ENCODE measurements at regions not wholly inside any gene's neighbourhood (a gene's known extent, or its start where the extent isn't known, plus 50 kb on each side); places are given as distances from the start of the nearest gene placed in this dataset.
"Not testable (repeated sequence)": the region's sequence is repeated elsewhere in the genome, so short reads cannot be mapped to it uniquely, and the experiment has no call there.

DNA sequence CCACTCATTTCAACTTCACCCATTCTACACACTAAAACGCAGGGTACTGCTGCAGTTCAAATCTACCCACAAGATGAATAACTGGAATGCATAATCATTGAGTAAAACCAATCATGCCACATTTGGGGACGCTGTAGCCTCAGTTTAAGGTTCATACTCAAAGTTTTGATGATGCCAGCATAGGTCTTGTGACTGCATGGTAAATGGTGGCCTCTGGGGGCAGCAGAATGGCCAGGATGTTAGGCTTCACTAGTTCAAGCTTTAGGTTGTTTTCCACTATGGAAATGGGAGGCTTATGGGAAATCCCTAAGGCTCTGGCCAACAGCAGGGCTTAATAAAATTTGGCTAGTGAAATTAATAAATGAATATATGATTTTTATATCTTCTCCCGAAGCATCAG lies 104.3 kb upstream of the TSC22D2 start:
- intact Hi-C loops (cut with micrococcal nuclease) = loop anchor here (5.0 kb wide), 1 partner anchor 194 kb away; no protein-coding TSS in a partner anchor

DNA sequence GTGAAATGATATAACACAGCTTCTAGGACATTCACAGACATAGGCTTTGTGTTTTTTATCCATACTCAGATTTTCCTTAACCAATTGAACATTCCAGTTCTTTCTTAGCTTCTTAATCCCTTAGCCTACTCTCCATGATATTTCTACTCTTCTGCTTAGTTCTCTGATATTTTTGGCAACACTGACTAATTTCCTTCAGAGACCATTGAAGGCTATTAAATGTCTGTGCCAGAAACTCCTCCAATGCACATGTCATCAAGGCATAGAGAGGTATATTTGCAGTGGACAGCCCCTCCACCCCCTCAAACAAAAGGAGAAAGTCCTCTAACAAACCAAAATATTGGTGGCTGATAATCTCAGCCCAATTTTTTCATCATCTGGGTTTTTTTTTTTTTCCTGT lies 105.9 kb upstream of the TSC22D2 start:
- intact Hi-C loops (cut with micrococcal nuclease) = loop anchor here (5.0 kb wide), 1 partner anchor 195 kb away; no protein-coding TSS in a partner anchor

DNA sequence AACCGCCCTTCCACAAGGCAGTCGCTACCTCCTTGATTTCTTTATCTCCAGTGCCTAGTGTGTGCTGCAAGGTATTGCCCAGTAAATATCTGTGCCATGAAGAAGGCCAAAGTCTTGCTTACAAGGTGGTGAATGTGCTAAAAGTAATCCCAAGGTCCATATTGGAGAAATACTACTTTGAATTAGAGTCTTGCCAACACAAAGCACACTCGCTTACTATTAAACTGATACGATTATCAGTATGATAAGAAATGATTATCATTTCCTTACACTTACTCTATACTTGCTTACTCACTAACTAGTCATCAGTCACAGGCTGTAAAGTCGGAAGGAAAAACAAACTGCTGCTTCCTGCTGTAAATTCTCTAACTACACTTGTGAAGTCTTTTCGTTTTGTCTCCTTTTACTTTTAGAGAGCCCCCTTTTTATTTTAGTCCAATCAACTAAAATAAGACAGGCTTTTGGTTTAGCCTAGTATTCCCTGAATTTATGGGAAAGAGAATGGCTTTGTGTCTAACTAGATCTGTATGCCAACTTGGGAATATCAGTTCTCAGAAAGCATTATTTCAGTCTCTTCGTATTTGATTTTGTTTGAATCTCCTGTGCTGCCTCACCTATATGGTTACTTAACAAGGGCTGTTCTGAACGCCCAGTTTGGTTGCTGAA lies 107.1 kb upstream of the TSC22D2 start:
- intact Hi-C loops (cut with micrococcal nuclease) = loop anchor here (5.0 kb wide), 1 partner anchor 196 kb away; no protein-coding TSS in a partner anchor

DNA sequence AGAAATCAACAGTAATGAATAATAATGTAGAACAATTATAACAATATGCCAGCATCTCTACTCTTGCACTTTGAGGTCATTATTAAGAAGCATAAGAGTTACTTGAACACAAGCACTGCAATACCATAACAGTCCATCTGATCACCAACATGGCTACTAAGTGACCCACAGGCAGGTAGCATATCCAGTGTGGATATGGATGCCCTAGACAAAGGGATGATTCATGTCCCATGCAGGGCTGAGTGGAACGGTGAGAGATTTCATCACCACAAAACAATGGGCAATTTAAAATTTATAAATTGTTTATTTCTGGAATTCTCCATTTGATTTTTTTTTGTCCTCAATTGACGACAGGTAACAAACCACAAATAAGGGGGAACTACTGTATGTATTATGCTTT lies 107.7 kb upstream of the TSC22D2 start:
- intact Hi-C loops (cut with micrococcal nuclease) = loop anchor here (5.0 kb wide), 1 partner anchor 197 kb away; no protein-coding TSS in a partner anchor

DNA sequence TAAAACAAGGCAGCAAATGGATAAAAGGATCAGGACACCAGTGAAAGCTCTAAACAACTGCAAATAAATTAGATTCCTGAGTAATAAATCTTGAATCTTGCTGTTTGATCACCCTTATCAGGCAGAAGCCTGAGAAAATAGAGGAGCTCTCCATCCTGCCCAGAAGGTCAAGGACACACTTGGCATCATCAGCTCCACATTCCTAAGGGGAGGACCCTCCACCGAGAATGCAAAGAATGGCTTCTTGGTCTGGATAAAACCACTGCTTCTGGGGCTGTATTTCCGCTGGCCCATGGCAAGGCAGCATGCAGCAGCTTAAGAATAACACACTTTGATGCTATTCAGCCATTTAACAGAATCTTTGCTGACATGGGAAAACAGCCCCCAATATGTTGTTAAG lies 108.9 kb upstream of the TSC22D2 start:
- intact Hi-C loops (cut with micrococcal nuclease) = no loop called here

DNA sequence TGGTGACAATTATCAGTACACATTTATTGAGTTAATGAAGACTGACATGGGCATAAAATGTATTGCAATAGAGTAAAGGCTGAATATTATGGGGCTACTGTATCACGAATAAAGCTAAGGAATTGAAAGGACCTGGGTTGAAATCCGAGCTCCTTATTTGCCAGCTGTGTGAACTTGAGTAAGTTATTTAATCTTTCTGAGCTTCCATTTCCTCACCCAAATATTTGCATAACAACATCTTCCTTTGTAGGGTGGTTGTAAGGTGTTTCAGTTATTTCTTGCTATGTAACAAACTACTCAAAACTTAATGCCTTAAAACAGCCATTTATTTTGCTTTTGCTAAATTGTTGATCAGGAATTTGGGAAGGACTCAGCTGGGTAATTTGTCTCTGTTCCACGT lies 111.1 kb upstream of the TSC22D2 start:
- intact Hi-C loops (cut with micrococcal nuclease) = no loop called here

DNA sequence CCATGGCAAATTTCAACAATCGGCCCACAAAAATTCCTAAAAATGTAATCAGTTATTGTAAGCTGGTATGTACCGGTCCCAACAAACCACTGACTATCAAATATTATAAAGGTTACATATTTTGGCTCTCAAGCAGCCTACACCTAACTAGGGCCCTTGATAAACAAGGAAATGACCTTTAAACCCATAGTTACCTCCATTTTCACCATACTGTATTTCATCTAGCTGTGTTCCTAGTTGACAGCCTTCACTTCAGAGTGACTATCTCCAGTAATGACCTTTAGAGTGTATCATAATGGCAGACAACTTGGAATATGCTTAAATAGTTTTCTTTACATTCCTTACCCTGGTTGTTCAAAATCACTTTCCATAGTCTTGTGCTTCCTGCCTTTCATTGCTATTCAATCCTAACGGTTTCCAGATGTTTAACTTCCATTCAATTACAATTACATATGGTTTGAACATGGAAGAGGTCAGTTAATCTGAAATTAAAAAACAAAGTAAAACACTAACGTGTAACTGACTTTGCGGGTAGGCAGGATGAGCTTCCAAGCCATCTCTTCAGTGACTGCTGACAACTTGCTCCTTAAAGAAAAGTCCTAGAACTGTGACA lies 111.9 kb upstream of the TSC22D2 start:
- intact Hi-C loops (cut with micrococcal nuclease) = no loop called here

DNA sequence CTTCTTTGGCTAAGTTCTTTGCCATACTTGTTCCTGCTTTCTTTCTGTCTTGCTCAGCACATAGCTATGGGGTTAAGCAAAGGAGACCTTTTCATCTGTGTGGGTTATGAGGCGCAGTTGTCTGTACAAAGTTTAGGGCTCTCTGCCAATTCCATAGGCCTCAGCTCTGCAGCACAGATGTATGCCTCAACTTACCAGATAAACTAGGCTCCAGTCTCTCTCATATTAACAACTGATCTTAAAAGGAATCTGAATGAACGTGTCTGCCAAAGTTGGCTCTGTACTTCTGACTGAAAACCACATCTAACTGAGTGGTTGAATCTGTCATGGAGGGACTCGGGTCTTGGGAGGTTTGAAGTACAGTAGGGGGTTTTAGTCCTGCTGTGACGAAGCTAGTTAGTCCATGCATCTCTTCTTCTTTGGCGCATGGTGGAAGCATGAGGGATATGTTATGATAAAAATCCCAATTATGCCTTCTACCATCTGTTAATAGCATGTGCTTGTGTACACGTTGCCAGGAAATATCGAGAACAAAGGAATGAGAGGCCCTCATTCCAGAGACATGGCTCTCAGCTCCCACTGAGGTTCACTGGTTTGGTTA lies 114.6 kb upstream of the TSC22D2 start:
- intact Hi-C loops (cut with micrococcal nuclease) = no loop called here

DNA sequence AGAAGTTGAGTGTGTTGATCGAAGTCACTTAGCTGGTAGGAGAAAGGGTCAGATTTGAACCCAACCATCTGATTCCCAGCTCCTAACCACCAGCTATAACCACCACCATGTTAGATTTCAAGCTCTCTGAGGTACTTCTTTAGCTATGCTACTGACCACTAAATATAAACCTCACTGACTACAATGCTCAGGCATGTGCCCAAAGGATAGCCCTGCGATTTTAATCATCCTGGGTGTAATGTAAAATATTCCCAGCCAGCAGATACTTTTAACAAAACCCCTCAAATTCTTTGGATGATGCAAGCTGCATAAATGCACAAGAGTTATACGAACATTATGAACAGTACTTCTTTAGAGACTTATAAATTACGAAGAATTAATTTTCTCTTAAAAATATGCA lies 115.2 kb upstream of the TSC22D2 start:
- intact Hi-C loops (cut with micrococcal nuclease) = no loop called here

DNA sequence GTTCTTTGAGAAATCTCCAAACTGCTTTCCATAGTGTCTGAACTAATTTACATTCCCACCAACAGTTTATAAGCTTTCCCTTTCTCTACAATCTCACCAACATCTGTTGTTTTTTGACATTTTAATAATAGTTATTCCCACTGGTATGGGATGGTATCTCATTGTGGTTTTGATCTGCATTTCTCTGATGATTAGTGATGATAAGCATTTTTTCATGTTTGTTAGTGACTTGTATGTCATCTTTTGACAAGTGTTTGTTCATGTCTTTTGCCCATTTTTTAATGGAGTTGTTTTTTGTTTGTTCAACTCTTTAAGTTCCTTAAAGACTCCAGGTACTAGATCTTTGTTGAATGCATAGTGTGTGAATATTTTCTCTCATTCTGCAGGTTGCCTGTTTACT lies 116.6 kb upstream of the TSC22D2 start:
- intact Hi-C loops (cut with micrococcal nuclease) = no loop called here

DNA sequence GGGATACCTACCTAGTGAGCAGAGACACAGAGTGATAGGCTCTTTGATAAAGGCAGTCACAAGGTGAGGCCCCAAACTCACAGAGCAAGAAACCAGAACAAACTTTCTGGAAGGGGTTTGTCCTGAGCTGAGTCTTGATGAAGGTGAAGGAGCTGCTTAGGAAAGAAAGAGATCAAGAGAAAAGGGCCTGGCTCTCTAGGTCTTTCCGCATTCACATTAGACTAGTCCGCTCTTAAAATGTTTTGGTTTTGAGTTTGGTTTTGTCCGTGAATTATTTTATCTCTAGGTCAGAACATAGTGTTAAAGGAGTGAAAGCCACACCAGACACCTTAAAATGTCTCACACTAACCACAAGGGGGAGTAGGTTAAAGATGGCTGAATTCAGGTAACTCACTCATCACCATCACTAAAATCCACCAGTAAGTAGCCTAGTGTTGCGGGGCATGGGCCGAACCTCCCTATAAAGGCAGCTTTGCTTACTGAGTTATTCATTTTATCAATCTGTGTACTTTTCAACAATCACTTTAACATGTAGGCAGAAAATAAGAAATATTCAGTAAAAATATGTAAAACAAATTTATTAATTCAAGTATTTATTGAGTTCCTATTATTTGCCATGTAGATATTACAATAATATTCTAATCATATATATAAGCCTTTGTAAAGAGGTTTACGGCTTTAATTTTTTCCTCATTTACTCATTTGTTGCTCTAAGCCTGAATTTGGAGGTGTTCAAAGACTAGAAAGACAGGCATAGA lies 121.5 kb upstream of the TSC22D2 start:
- intact Hi-C loops (cut with micrococcal nuclease) = loop anchor here (1.0 to 5.0 kb wide), 2 partner anchors 126 to 209 kb away; no protein-coding TSS in a partner anchor

DNA sequence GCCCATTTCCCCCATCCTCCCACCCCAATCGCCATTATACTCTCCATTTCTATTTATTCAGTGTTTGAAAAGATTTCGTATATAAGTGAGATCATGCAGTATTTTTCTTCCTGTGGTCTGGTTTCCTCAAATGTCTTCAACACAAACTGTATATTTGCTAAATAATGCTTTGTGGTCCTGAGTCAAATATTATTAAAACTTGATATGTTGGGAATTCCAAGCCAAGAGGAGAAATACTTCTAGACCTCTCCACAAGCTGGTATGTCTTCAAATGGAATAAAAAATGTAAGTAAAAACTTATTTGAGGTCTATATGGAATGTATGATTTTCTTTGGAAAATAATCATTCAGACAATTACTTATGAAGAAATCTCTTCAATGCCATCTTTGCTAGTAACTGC lies 122.5 kb upstream of the TSC22D2 start:
- intact Hi-C loops (cut with micrococcal nuclease) = loop anchor here (5.0 kb wide), 1 partner anchor 127 kb away; no protein-coding TSS in a partner anchor

DNA sequence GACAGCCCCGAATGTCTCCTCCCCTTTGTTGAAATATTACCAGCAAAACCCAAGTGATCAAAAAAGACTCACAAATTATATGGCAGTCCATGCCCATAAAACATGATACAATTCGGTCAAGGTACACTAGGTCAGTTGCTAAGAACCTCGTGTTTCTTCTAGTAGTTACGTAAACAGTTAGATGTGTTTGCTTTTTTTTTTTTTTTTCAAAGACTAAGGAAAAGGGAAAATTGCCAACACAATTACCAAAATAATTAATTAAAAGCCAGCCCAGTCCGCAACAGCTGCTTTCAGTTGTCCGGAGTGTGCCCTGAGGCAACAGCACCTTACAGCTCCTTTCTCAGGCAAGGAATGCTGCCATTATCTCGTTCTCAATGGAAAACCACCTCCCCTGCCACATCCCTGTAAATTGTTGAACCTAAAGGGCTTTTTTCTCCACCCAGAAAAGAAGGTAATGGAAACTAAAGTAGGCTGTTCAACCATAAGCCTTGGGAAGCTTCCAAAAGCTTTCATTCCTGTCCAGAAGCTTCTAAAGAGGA lies 129.2 kb upstream of the TSC22D2 start:
- intact Hi-C loops (cut with micrococcal nuclease) = no loop called here

DNA sequence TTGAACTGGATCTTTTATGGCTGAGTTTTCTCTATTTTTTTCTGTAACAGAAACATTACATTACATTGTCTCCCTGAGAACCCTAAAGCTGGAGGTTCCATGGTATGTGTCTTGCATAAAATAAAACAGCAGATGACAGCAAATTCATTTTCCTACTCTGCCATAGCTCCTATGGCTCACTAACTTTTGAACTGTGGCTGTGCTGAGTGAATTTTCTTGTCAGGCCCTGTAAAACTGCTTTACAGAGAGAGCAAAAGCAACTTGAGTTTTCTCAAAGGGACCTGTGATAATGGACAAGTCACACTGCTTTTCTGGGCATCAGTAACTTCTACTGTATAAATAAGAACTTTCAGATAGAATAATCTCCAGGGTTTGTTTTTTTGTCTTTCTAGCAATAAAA lies 129.9 kb upstream of the TSC22D2 start:
- intact Hi-C loops (cut with micrococcal nuclease) = no loop called here

DNA sequence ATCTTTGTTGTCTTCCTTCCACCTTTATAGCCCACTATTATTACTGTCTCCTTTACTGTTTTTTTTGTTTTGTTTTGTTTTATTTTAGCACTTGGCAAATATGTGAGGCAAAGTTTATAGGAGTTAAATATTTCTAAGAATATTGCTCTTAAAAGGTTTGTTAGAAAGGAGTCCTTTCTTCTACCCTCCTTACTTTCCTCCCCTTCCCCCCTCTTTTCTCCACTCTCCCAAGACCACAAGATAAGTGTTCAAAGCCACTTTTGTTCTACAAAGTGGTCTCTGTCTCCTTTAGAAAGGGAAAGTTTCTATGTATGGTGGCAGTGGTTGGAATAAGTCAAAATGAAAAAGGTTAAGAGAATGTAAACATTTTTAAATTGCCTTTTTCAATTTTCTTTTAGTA lies 130.7 kb upstream of the TSC22D2 start:
- intact Hi-C loops (cut with micrococcal nuclease) = no loop called here

DNA sequence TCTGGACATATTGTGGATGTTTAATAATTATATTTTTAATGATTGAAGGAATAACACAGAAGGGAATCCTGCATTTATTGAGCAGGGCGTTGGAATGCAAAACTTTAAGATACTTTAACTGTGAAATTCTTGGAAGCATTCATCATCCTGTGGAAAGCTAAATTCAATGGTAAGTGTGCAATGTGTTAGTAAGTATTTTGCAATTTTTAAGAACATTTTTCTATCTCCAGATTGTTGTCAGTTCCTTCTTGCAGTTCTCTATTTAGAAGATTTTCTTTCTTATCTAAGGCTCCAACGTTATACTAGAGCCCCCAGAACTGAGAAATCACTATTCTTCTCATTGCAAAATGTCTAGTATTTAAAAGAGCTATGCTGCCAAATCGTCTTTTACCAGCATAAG lies 132.2 kb upstream of the TSC22D2 start:
- intact Hi-C loops (cut with micrococcal nuclease) = no loop called here

DNA sequence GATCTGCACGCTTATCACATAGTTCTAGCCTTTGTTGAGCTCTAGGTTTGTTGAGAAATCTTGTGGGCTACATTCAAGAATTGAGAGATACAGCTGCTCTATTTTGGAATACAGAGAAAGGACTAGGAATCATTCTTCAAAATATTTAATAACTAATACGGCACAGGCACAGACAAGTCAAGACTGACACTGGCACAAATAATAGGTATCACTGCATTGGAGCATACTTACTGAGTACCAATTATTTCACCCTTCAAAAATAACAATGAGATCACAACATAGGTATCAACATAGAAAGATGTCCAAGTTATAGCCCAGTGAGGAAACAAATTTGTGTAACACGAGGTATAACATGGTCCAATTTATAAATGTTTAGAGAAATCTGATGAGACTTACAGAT lies 133.7 kb upstream of the TSC22D2 start:
- intact Hi-C loops (cut with micrococcal nuclease) = no loop called here

DNA sequence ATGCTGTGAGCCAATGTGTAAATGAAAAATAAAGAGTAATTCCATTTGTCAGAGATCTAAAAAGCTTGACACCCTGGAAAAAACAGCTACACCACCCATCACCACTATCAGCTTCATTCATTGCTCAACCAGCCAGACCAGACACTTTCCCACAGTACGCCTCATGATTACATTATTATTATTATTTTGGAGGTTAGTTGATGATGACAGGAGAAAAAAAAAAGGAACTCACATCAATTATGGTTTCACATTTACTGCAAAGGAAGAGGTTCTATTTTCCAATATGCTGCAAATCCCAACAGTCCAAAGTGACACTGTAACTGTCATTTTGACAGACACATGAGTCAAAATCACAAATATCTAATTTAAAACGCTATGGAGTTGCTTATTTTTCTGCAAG lies 134.7 kb upstream of the TSC22D2 start:
- intact Hi-C loops (cut with micrococcal nuclease) = no loop called here

DNA sequence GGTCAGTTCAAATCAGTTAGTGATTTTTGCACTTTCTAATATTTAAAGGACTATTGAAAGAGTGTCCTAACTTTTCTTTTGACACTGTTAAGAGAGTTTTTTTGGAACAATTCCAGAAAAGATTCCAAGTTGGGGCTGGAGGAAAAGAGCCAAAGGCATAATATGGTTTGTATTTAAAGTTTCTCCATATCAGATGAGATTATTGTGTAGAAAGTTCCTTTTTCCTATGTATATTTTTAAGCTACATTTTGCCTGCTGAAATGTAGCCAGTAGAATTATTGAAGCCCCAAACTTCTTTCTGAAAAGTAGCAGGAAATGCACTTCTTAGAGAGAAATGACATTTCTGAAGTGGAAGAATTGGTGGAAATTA lies 136.5 kb upstream of the TSC22D2 start:
- intact Hi-C loops (cut with micrococcal nuclease) = no loop called here

DNA sequence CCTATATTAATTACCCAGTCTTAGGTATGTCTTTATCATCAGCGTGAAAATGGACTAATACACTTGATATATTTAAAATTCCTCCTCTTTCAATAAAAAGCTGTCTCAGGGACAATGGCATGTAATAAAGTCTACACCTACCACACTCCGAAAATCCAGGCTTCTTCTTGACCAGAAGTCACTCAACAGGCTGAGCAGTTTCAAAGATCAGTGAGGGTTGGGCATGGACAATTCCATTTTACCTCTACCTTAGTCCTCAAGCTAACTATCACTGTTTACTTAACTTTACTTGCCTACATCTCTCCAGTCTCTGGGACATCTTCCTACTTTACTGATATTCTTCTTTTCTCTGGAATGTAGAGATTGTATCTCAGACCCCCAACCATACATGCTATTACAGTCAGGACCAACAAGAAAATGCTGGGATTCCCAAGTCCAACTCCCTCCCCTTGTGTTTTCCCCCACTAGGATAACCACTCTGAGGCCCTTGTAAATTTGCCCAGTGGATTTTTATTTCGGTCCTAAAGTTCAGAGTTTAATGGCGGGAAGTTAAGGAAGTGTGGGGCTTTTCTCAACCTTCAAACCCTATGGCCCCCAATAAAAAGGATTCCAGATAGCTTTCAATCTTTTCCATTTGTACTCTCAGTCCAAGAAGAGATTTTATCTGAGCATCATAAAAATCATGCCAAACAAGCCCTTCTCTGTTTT lies 137.1 kb upstream of the TSC22D2 start:
- intact Hi-C loops (cut with micrococcal nuclease) = no loop called here

DNA sequence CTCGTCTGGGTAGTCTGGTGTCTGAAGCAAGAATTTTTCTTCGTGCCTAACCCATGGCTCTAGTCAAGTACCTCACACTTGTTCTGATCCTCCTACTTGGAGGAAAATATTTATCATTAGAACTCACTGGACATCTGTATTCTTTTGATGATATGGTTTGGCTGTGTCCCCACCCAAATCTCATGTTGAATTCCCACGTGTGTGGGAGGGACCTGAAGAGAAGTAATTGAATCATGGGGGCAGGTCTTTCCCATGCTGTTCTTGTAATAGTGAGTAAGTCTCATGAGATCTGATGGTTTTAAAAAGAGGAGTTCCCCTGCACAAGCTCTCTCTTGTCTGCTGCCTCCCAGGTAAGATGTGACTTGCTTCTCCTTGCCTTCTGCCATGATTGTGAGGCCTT lies 137.7 kb upstream of the TSC22D2 start:
- intact Hi-C loops (cut with micrococcal nuclease) = not testable (repeated sequence)
